Fibroblast of pulmonary artery (primary cell): ENCODE measurements at regions not wholly inside any gene's neighbourhood (a gene's known extent, or its start where the extent isn't known, plus 50 kb on each side); places are given as distances from the start of the nearest gene placed in this dataset.

Experiments used
- DNase-seq: peaks from one replicate; pipeline ENCODE4 v3.0.0-alpha.2; 2010; ENCODE audit warnings: low read depth
- H3K4me3 ChIP-seq: replicated peaks from 2 replicates; pipeline ENCODE4 v1.5.1; 2011; ENCODE audit warnings: low read depth, mild to moderate bottlenecking, control low read depth, low read length, moderate library complexity
- TF ChIP-seq, protein P1 (sequence below): IDR thresholded peaks from 2 replicates; pipeline ENCODE4 v1.5.1; 2011; ENCODE audit warnings: mild to moderate bottlenecking, control low read depth, low read length, inconsistent platforms; ENCODE audit errors: missing control alignments

DNA sequence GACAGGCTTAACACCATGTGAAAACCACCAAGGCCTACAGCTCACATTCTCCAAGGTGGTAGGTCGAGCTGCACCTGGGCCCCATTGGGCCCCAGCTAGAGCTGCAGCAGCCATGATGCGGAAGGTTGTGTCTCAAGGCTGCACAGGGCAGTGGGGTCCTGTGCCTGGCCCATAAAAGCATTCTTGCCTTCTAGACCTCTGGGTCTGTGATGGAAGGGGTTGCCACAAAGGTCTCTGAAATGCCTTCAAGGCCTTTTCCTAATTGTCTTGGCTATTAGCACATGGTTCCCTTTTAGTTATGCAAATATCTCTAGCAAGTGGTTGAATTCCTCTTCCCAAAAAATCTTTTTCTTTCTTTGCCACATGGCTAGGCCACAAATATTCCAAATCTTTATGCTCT is 52.5 kb upstream of the C11orf58 start:
- no peak for DNase-seq
- H3K4me3 ChIP-seq = no peak overlapping the region
- TF ChIP-seq, protein P1, sequence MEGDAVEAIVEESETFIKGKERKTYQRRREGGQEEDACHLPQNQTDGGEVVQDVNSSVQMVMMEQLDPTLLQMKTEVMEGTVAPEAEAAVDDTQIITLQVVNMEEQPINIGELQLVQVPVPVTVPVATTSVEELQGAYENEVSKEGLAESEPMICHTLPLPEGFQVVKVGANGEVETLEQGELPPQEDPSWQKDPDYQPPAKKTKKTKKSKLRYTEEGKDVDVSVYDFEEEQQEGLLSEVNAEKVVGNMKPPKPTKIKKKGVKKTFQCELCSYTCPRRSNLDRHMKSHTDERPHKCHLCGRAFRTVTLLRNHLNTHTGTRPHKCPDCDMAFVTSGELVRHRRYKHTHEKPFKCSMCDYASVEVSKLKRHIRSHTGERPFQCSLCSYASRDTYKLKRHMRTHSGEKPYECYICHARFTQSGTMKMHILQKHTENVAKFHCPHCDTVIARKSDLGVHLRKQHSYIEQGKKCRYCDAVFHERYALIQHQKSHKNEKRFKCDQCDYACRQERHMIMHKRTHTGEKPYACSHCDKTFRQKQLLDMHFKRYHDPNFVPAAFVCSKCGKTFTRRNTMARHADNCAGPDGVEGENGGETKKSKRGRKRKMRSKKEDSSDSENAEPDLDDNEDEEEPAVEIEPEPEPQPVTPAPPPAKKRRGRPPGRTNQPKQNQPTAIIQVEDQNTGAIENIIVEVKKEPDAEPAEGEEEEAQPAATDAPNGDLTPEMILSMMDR = no peak

DNA sequence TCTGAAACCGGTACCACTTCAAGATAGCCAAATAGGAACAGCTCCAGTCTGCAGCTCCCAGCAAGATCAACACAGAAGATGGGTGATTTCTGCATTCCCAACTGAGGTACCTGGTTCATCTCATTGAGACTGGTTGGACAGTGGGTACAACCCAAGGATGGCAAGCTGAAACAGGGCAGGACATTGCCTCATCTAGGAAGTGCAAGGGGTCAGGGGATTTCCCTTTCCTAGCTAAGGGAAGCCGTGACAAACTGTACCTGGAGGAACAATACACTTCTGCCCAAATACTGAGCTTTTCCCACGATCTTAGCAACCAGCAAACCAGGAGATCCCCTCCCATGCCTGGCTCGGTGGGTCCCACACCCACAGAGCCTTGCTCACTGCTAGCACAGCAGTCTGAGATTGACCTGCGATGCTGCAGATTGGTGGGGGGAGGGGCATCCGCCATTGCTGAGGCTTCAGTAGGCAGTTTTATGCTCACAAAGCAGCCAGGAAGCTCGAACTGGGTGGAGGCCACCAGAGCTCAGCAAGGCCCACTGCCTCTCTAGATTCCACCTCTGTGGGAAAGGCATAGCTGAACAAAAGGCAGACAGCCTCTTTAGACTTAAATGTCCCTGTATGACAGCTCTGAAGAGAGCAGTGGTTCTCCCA is 59.9 kb upstream of the C11orf58 start:
- TF ChIP-seq, protein P1 = no peak
- H3K4me3 ChIP-seq = no peak overlapping the region
- DNase-seq = no peak

DNA sequence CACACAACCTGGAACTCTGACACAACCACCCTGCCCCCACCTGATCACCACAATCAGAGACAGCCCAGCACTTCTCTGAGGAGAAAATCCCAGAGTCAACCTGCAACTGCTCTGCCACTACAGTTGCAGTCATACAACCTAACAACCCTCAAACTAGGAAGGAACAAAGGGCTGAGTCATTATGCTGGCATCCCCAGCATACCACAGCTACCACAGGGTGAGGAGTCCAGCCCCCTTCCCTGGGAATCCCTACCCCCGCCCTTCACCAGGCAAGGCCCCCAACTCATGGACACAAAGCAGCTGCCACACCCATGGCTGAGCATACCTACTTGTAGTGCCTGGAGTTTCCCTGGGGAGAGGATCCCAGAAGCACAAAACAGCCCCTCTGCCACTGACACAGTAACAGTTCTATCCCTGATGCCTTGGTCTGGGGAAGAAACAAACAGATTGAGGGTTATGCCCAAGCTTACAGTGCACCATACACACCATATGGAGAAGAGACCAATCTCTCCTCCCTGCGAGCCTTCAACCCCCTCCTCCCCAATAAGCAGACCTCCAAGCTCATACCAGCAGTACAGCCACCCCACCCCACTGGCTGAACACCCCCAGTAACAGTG is 68.5 kb upstream of the C11orf58 start:
- TF ChIP-seq, protein P1 = no peak
- DNase-seq = peak; percentile 24
- H3K4me3 ChIP-seq = no peak overlapping the region

DNA sequence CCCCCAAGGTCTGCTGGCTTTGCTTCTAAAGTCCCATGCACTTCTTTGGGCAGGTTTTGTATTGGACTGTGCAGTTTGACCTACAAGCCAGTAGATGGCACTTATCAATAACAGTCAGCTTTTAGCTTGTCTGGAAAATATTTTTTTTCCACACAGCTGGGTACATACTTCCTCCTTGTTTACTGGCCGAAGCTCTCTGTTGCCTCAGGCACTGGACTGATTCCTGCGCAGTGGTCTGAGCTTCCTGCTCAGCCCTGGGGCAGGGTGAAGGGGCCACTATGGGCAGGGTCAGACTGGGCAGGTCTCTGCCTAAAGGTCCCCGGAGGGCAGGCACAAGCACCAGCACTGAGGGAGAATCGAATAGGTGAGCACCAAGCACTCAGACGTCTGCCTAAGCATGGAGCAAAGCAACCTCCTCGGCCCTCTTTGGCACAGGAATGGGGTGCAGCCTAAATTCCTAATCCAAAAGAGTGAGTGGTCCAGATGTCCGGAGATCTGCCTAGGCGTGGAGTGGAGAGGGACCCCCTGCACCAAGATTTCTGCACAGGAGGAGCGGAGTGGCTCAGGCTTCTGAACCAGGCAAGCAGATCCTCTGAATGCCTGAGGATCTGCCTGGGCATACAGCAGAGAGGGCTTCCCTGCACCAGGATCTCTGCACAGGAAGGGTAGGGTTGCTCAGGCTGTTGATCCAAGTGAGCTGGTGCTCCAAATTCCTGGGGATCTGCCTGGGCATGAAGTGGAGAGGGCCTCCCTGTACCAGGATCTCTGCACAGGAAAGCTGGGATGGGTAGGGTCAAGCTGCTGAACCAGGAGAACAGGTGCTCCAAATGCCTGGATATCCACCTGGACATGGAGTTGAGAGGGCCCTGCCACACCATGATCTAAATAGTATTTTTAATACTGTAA is 105.9 kb upstream of the C11orf58 start:
- no peak overlapping the region for H3K4me3 ChIP-seq
- TF ChIP-seq, protein P1 = peak; percentile 52
- DNase-seq = peak; percentile 29

DNA sequence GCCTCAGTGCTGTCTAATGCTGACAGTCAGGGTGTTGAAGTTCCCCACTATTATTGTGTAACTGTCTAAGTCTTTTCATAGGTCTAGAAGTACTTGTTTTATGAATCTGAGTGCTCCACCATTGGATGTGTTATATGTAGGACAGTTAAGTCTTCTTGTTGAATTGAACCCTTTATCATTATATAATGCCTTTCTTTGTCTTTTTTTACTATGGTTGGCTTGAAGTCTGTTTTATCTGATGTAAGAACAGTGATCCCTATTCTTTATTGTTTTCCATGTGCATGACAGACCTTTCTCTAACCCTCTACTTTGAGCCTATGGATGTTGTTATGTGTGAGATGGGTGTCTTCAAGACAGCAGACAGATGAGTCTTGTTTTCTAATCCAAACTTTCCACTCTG is 107.8 kb upstream of the C11orf58 start:
- no peak overlapping the region for H3K4me3 ChIP-seq
- TF ChIP-seq, protein P1 = no peak
- no peak for DNase-seq

DNA sequence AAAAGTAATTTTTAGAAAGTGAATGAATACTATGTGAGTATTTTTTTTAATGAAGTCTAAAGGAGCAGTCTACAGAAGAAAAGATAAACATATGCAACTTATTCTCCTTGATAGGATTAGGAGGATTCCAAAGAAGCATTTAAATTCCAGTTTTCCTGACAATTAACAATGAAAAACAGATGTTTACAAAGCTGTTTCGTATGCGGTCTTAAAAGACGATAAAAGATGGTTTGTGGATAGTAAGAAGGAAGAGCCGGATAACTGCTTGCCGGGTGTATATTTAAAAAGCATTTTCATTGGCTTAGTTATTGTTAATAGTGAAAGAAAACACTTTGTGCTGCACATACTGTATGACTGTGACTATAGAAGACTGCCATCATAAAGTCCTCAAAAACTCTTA is 120.0 kb upstream of the C11orf58 start:
- no peak for DNase-seq
- TF ChIP-seq, protein P1 = no peak
- H3K4me3 ChIP-seq = no peak overlapping the region
